ENCODE measurements at regions not wholly inside any gene's neighbourhood (a gene's known extent, or its start where the extent isn't known, plus 50 kb on each side); places are given as distances from the start of the nearest gene placed in this dataset.

DNA sequence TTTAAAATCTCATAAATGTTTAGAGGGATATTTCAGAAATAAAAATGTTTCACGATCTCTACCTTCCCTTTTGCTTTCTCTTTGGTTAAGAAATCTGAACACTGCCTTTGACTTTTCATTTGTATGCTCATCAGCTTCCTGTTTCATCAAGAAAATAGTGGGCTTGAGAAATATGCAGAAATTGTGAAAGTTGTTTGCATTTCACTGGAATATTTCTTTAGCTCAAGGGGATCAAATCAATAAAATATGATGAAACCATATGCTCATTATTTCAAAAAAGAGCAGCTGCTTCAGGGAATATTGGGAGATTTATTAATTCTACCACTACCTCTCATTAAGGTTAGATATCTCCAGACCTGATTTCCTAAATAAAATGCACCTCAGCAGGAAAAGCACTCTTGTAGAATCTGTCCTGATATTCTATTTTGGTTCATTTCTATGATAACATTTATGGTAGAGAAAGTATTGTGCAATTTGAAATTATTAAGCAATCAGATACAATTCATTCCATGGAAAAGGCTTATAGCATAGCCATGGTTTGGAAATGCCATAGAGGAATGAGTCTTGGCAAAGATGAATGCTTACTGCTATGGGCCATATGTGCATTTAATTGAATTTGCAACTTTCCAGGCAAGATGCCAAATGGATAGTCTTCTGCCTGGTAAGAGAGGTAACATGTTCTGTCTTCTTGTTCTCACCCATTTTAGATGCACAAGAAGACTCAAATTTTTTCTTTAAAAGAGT lies 212.6 kb upstream of the SLC16A7 start:
- no peaks in the 10 kb centered on the region for H3K9me3 ChIP-seq
- H3K4me1 ChIP-seq: no peaks in the 10 kb centered on the region
- H3K4me3 ChIP-seq: no peak overlapping the region
- DNase-seq (no peak), ATAC-seq (no peak)
- no peaks in the 10 kb centered on the region for H3K36me3 ChIP-seq (replicated peaks in 1 of 2; ENCODE audit: insufficient read depth in 1 of 2, low read depth in 2 of 2)
- H3K27me3 ChIP-seq: no peaks in the 10 kb centered on the region
- 60 to 81% methylated on average over 1 of the region's 1 CpG for WGBS, 2 donors
- TF ChIP-seq, protein P1, sequence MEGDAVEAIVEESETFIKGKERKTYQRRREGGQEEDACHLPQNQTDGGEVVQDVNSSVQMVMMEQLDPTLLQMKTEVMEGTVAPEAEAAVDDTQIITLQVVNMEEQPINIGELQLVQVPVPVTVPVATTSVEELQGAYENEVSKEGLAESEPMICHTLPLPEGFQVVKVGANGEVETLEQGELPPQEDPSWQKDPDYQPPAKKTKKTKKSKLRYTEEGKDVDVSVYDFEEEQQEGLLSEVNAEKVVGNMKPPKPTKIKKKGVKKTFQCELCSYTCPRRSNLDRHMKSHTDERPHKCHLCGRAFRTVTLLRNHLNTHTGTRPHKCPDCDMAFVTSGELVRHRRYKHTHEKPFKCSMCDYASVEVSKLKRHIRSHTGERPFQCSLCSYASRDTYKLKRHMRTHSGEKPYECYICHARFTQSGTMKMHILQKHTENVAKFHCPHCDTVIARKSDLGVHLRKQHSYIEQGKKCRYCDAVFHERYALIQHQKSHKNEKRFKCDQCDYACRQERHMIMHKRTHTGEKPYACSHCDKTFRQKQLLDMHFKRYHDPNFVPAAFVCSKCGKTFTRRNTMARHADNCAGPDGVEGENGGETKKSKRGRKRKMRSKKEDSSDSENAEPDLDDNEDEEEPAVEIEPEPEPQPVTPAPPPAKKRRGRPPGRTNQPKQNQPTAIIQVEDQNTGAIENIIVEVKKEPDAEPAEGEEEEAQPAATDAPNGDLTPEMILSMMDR (IDR thresholded peaks at IDR 0.05): no peak
- no peak for TF ChIP-seq POLR2A (IDR thresholded peaks at IDR 0.05)
- no peak overlapping the region for H3K27ac ChIP-seq
- intact Hi-C loops (cut with DNase I): no loop called here

- DNase-seq (no peak), ATAC-seq (no peak)
- Histone ChIP-seq H3K9me3 (no peaks in the 10 kb centered on the region), H3K27ac (no peak overlapping the region), H3K36me3 (replicated peaks in 1 of 2; ENCODE audit: insufficient read depth in 1 of 2, low read depth in 2 of 2) (no peaks in the 10 kb centered on the region), H3K4me3 (no peak overlapping the region), H3K27me3 (no peaks in the 10 kb centered on the region), H3K4me1 (no peaks in the 10 kb centered on the region)
- TF ChIP-seq, protein P1 (IDR thresholded peaks at IDR 0.05): no peak
- no peak for TF ChIP-seq POLR2A (IDR thresholded peaks at IDR 0.05)
- 73 to 78% methylated on average over 3 of the region's 3 CpGs for WGBS, 2 donors
- intact Hi-C loops (cut with DNase I): no loop called here
Measured at GRCh38 chr12:59382282-59383078, 213.3 kb upstream of the SLC16A7 start.

DNA sequence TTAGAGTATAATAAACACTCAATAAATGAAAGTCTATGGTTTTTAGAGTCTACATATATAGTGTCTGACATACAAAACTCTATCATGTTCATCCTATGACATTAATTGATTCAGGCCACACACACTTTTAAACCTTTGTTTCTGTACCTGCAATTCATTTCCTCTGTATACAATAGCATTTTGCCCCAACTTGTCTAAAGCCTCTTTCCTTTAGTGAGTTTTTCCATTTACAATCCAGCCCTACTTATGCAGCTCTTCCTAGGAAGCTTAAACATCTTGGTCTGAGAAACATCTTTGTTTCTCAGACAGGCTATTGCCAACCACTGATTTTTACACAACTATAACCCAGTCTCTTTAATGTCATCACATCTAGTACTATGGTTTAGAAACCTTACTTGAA lies 214.7 kb upstream of the SLC16A7 start:
- Histone ChIP-seq H3K9me3 (no peaks in the 10 kb centered on the region), H3K27ac (no peak overlapping the region), H3K4me1 (no peaks in the 10 kb centered on the region), H3K4me3 (no peak overlapping the region), H3K27me3 (no peaks in the 10 kb centered on the region), H3K36me3 (replicated peaks in 1 of 2; ENCODE audit: insufficient read depth in 1 of 2, low read depth in 2 of 2) (no peaks in the 10 kb centered on the region)
- intact Hi-C loops (cut with DNase I): no loop called here
- TF ChIP-seq POLR2A (IDR thresholded peaks at IDR 0.05): no peak
- TF ChIP-seq, protein P1 (IDR thresholded peaks at IDR 0.05): no peak
- ATAC-seq (no peak), DNase-seq (no peak)

GRCh38 chr12:59375633-59376032 lies 220.2 kb upstream of the SLC16A7 start:
- Histone ChIP-seq H3K27ac (no peak overlapping the region), H3K4me1 (no peaks in the 10 kb centered on the region), H3K27me3 (no peaks in the 10 kb centered on the region), H3K4me3 (no peak overlapping the region), H3K36me3 (replicated peaks in 1 of 2; ENCODE audit: insufficient read depth in 1 of 2, low read depth in 2 of 2) (no peaks in the 10 kb centered on the region), H3K9me3 (no peaks in the 10 kb centered on the region)
- TF ChIP-seq POLR2A (IDR thresholded peaks at IDR 0.05): no peak
- TF ChIP-seq, protein P1 (IDR thresholded peaks at IDR 0.05): no peak
- no peak for ATAC-seq
- 90 to 95% methylated on average over 4 of the region's 4 CpGs for WGBS, 2 donors
- intact Hi-C loops (cut with DNase I): no loop called here
- DNase-seq: no peak
